ENCODE measurements at regions not wholly inside any gene's neighbourhood (a gene's known extent, or its start where the extent isn't known, plus 50 kb on each side); places are given as distances from the start of the nearest gene placed in this dataset.
A peak's percentile ranks its signal among the peaks of the same experiment; 100 is the strongest.

DNA sequence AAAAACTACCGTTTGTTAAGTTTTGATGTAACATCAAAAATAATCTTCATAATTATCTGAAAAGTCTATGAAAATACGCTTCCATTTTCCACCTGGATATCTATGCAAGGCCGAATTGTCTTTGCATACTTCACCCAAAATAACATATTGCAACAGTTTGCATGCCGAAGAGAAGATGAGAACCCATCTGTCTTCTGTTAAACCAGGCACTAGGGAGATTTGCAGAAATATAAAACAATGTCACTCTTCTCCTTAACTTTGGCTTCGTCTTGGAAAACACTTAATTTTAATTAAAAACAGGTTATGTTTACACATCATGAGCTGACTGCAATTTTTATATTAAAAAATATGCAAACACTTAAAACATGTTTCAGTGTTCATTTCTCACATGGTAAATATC lies 1325.8 kb downstream of the TBC1D22A start:
- no peak for DNase-seq
- Histone ChIP-seq H3K36me3 (replicated peaks; ENCODE audit: insufficient read depth, low read length) (no peaks in the 10 kb centered on the region), H2AFZ (ENCODE audit: low read length) (no peak overlapping the region), H3K4me2 (ENCODE audit: low read depth, low read length) (no peak overlapping the region), H3F3A (ENCODE audit: insufficient read depth, low read length) (no peaks in the 10 kb centered on the region; the same call in 1 of the 2 replicates), H3K4me3 (ENCODE audit: low read length) (no peak overlapping the region), H3K27ac (ENCODE audit: low read length) (no peak overlapping the region), H3K9me2 (replicated peaks; ENCODE audit: insufficient read depth, low read length) (no peaks in the 10 kb centered on the region), H4K20me1 (ENCODE audit: insufficient read depth, low read length) (no peaks in the 10 kb centered on the region), H3K4me1 (ENCODE audit: low read length) (peaks cover 16% of the 10 kb centered on the region), H3K9ac (ENCODE audit: low read length) (no peak overlapping the region), H3K27me3 (replicated peaks; ENCODE audit: insufficient read depth, low read length) (peaks cover 13% of the 10 kb centered on the region; the same call in 1 of the 2 replicates), H3K9me3 (replicated peaks; ENCODE audit: insufficient read depth, low read length) (no peaks in the 10 kb centered on the region), H3K79me2 (ENCODE audit: low read length) (no peaks in the 10 kb centered on the region)
- TF ChIP-seq, protein P1, sequence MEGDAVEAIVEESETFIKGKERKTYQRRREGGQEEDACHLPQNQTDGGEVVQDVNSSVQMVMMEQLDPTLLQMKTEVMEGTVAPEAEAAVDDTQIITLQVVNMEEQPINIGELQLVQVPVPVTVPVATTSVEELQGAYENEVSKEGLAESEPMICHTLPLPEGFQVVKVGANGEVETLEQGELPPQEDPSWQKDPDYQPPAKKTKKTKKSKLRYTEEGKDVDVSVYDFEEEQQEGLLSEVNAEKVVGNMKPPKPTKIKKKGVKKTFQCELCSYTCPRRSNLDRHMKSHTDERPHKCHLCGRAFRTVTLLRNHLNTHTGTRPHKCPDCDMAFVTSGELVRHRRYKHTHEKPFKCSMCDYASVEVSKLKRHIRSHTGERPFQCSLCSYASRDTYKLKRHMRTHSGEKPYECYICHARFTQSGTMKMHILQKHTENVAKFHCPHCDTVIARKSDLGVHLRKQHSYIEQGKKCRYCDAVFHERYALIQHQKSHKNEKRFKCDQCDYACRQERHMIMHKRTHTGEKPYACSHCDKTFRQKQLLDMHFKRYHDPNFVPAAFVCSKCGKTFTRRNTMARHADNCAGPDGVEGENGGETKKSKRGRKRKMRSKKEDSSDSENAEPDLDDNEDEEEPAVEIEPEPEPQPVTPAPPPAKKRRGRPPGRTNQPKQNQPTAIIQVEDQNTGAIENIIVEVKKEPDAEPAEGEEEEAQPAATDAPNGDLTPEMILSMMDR (IDR thresholded peaks at IDR 0.05; ENCODE audit: low read length) = no peak
- no peak for TF ChIP-seq EZH2phosphoT487 (IDR thresholded peaks at IDR 0.05; ENCODE audit: low read length)
- no peak for TF ChIP-seq EZH2 (optimal IDR thresholded peaks at IDR 0.05; ENCODE audit: low read depth, low read length)

DNA sequence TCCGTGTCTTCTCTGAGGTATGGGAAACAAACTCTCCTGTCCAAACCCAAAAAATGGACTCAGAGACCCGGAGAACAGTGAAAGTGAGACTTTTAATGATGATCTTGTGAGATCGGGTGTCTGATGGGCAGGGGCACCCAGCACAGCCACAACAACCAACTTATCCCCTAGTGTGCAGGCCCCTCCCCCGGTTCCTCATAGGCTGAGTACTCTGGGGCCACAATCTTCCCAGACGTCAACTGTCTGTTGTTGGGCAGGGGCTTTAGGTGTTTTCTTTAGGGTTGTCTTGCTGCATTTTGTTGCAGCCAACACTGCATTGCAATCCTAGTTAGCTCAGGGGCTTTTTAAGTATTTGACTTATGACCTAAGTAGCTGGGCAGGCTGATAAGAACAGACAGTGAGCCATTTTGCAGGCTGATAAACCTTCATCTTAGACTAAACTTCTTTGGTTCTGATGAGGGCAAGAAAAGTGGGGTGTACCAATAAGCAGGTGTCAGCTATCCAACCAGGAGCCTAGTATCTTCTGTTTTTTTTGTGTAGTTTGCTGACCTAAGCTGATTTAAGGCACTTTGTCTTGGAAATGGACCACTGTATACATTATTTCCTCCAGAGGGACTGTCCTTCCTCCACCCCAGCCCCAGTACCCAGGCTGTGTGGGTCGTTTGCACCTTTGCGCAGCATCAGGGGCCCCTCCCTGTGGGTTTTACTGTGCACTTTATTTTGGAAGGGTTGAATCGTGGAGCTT lies 1323.6 kb downstream of the TBC1D22A start:
- peaks cover 25% of the 10 kb centered on the region; the same call in 1 of the 2 replicates for H3K27me3 ChIP-seq (replicated peaks; ENCODE audit: insufficient read depth, low read length)
- H3K27ac ChIP-seq (ENCODE audit: low read length) = no peak overlapping the region
- no peaks in the 10 kb centered on the region for H3K79me2 ChIP-seq (ENCODE audit: low read length)
- peaks cover 19% of the 10 kb centered on the region for H3K4me1 ChIP-seq (ENCODE audit: low read length)
- H3K9ac ChIP-seq (ENCODE audit: low read length) = no peak overlapping the region
- no peak for DNase-seq
- no peak overlapping the region for H3K4me3 ChIP-seq (ENCODE audit: low read length)
- H3F3A ChIP-seq (ENCODE audit: insufficient read depth, low read length) = no peaks in the 10 kb centered on the region; the same call in 1 of the 2 replicates
- H3K36me3 ChIP-seq (replicated peaks; ENCODE audit: insufficient read depth, low read length) = no peaks in the 10 kb centered on the region
- H3K4me2 ChIP-seq (ENCODE audit: low read depth, low read length) = no peak overlapping the region
- no peak overlapping the region for H2AFZ ChIP-seq (ENCODE audit: low read length)
- H3K9me3 ChIP-seq (replicated peaks; ENCODE audit: insufficient read depth, low read length) = no peaks in the 10 kb centered on the region
- no peaks in the 10 kb centered on the region for H3K9me2 ChIP-seq (replicated peaks; ENCODE audit: insufficient read depth, low read length)
- H4K20me1 ChIP-seq (ENCODE audit: insufficient read depth, low read length) = no peaks in the 10 kb centered on the region
- TF ChIP-seq EZH2 (optimal IDR thresholded peaks at IDR 0.05; ENCODE audit: low read depth, low read length) (no peak), EZH2phosphoT487 (IDR thresholded peaks at IDR 0.05; ENCODE audit: low read length) (no peak)
- TF ChIP-seq, protein P1 (IDR thresholded peaks at IDR 0.05; ENCODE audit: low read length) = no peak

DNA sequence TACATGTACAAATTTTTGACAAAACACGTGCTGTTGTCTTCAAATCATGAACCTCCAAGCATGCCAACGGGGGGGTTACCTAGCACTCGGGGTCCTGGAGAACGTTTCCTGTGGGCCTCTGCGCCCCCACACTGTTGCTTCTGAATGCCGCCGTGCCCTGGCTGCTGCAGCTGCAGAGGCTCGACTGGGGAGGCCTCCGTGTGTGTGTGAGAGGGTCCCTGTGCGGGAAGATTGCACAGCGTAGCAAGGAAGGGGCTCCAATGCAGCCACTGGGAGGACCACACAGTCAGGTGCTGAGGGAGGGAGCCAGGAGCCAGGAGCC lies 1322.2 kb downstream of the TBC1D22A start:
- H3K9ac ChIP-seq (ENCODE audit: low read length) = no peak overlapping the region
- H3K36me3 ChIP-seq (replicated peaks; ENCODE audit: insufficient read depth, low read length) = no peaks in the 10 kb centered on the region
- H4K20me1 ChIP-seq (ENCODE audit: insufficient read depth, low read length) = no peaks in the 10 kb centered on the region
- H3K4me3 ChIP-seq (ENCODE audit: low read length) = no peak overlapping the region
- H2AFZ ChIP-seq (ENCODE audit: low read length) = no peak overlapping the region
- DNase-seq = no peak
- H3K4me2 ChIP-seq (ENCODE audit: low read depth, low read length) = peak overlapping the region; percentile 70
- H3K27me3 ChIP-seq (replicated peaks; ENCODE audit: insufficient read depth, low read length) = peaks cover 25% of the 10 kb centered on the region; the same call in 1 of the 2 replicates
- peaks cover 23% of the 10 kb centered on the region for H3K4me1 ChIP-seq (ENCODE audit: low read length)
- H3K79me2 ChIP-seq (ENCODE audit: low read length) = no peaks in the 10 kb centered on the region
- H3F3A ChIP-seq (ENCODE audit: insufficient read depth, low read length) = peaks cover 4% of the 10 kb centered on the region; the same call in 1 of the 2 replicates
- TF ChIP-seq EZH2 (optimal IDR thresholded peaks at IDR 0.05; ENCODE audit: low read depth, low read length) (no peak), EZH2phosphoT487 (IDR thresholded peaks at IDR 0.05; ENCODE audit: low read length) (no peak)
- TF ChIP-seq, protein P1 (IDR thresholded peaks at IDR 0.05; ENCODE audit: low read length) = no peak
- H3K9me2 ChIP-seq (replicated peaks; ENCODE audit: insufficient read depth, low read length) = no peaks in the 10 kb centered on the region
- H3K27ac ChIP-seq (ENCODE audit: low read length) = no peak overlapping the region
- no peaks in the 10 kb centered on the region for H3K9me3 ChIP-seq (replicated peaks; ENCODE audit: insufficient read depth, low read length)

Measured in MM.1S (cell line).